ENCODE measurements at regions not wholly inside any gene's neighbourhood (a gene's known extent, or its start where the extent isn't known, plus 50 kb on each side); places are given as distances from the start of the nearest gene placed in this dataset.

GRCh38 chr13:99087954-99088491 lies 110.2 kb upstream of the DOCK9 start:
- TF ChIP-seq NR2C2 (CRISPR knock-in tag; IDR thresholded peaks at IDR 0.05; ENCODE audit: borderline replicate concordance) (no peak), CTCF (CRISPR knock-in tag; IDR thresholded peaks at IDR 0.05) (no peak), ESRRA (CRISPR knock-in tag; IDR thresholded peaks at IDR 0.05; ENCODE audit: low read depth) (no peak), NR3C1 (CRISPR knock-in tag; IDR thresholded peaks at IDR 0.05) (no peak), LCORL (IDR thresholded peaks at IDR 0.05) (no peak), LCORL (CRISPR knock-in tag; IDR thresholded peaks at IDR 0.05) (no peak), ZMYM4 (CRISPR knock-in tag; IDR thresholded peaks at IDR 0.05) (no peak), MBNL3 (CRISPR knock-in tag; conservative IDR thresholded peaks at IDR 0.05) (no peak), FOSL1 (CRISPR knock-in tag; IDR thresholded peaks at IDR 0.05; ENCODE audit: borderline replicate concordance) (no peak), ZNF281 (CRISPR knock-in tag; IDR thresholded peaks at IDR 0.05; ENCODE audit: borderline replicate concordance) (no peak)

Measured in HepG2 (cell line).